Epithelial cell of proximal tubule (primary cell): ENCODE measurements at regions not wholly inside any gene's neighbourhood (a gene's known extent, or its start where the extent isn't known, plus 50 kb on each side); places are given as distances from the start of the nearest gene placed in this dataset.
"Not testable (repeated sequence)": the region's sequence is repeated elsewhere in the genome, so short reads cannot be mapped to it uniquely, and the experiment has no call there.

Source experiments
- DNase-seq: peaks from one replicate; pipeline ENCODE4 v3.0.0-alpha.2; 2011; ENCODE audit warnings: low read depth
- H3K4me3 ChIP-seq: 2 replicates; pipeline ENCODE4 v1.5.1; 2011; ENCODE audit warnings: low read depth, mild to moderate bottlenecking, low read length
- CTCF ChIP-seq: conservative IDR thresholded peaks from 2 replicates; pipeline ENCODE4 v1.5.1; 2012; ENCODE audit warnings: low read depth, mild to moderate bottlenecking, low read length

GRCh38 chr14:21807975-21808374 lies 134.4 kb upstream of the OR4E1 start:
- DNase-seq = no peak
- TF ChIP-seq CTCF = no peak
- H3K4me3 ChIP-seq = no peak overlapping the region

DNA sequence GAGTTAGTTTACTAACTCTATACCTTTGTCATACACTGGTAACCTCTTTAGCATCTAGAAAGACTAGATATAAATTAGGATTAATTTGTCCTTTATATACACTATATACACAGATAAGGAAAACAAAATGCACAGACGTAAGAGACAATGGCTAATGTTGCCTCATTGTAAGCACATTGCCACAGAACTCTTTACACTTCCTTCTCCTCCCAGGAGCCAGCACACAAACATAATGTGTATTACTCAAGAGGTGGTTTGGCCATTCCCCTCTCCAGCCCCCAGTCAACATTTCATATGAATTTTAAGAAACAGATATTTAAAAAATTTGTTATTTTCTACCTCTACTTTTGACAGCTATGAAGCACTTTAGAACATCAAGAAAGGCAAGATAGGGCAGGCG lies 131.4 kb upstream of the OR4E1 start:
- no peak for TF ChIP-seq CTCF
- no peak overlapping the region for H3K4me3 ChIP-seq
- DNase-seq = no peak

DNA sequence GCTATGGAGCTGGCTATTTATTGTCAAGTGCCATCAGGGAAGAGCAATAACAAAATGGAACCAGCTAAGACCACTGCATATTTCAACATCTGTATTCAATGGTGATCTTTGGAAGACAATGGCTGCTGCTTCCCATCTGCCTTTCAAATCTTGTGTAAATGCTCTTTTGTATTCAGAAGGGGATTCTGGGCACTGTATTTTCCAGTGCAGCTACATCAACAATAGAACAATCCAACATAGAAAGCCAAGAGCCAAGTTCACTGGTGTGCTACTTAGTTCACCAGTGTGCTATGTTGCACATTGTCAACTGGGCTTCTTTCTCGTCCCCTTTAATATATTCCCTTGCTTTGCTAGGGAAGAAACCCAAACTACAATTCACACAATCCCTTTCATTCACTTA lies 128.8 kb upstream of the OR4E1 start:
- H3K4me3 ChIP-seq = no peak overlapping the region
- no peak for TF ChIP-seq CTCF
- no peak for DNase-seq

- H3K4me3 ChIP-seq = no peak overlapping the region
- TF ChIP-seq CTCF = peak; percentile 13
- no peak for DNase-seq
These were observed 123.3 kb upstream of the OR4E1 start for GRCh38 chr14:21796916-21797315.

DNA sequence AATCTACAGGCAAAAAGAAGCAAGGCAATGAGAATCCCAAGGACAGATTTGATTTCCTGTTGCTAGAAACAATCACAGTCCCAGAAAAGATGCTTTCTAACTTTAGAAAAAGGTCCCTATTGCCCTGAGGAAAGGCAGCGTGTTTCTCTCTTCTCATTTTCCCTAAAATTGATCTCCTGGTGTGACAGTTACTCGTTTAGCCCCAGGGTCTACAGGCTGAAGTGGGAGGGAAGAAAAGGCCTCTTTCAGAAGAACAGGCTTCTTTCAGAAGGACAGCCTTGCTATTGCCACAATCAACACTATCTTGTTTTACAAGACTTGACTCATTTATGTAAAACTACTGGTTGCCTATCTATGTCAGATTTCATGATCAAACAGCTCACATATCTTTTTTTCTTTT lies 121.8 kb upstream of the OR4E1 start:
- no peak for TF ChIP-seq CTCF
- no peak overlapping the region for H3K4me3 ChIP-seq
- DNase-seq = no peak

GRCh38 chr14:21791749-21792148 lies 118.1 kb upstream of the OR4E1 start:
- DNase-seq = no peak
- no peak for TF ChIP-seq CTCF
- no peak overlapping the region for H3K4me3 ChIP-seq

DNA sequence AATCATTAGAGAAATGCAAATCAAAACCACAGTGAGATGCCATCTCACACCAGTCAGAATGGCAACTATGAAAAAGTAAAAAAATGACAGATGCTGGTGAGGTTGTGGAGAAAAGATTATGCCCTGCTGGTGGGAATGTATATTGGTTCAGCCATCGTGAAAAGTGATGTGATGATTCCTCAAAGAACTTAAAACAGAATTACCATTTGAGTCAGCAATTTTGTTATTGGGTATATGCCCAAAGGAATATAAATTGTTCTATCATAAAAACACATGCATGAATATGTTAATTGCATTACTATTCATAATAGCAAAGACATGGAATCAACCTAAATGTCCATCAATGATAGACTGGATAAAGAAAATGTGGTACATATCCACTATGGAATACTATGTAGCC lies 115.1 kb upstream of the OR4E1 start:
- not testable (repeated sequence) for H3K4me3 ChIP-seq, DNase-seq

- not testable (repeated sequence) for H3K4me3 ChIP-seq, DNase-seq
These were observed 113.6 kb upstream of the OR4E1 start for GRCh38 chr14:21787242-21787641.
